Ascending aorta (tissue), 2 donors: ENCODE measurements at regions not wholly inside any gene's neighbourhood (a gene's known extent, or its start where the extent isn't known, plus 50 kb on each side); places are given as distances from the start of the nearest gene placed in this dataset.

Experiments used
- DNase-seq, 2 donors: peaks; one replicate each; pipeline ENCODE4 v3.0.0-alpha.2; 2019; ENCODE audit warnings: low spot score in 2 of 2
- H3K27ac ChIP-seq, 2 donors: fragments of 200-600 bp; sonication (generic); one replicate each; pipeline ENCODE4 v1.5.1; 2016 to 2017; ENCODE audit warnings: mild to moderate bottlenecking in 1 of 2
- H3K27me3 ChIP-seq: fragments of 200-600 bp; sonication (generic); one replicate; pipeline ENCODE4 v1.5.1; 2017
- H3K36me3 ChIP-seq, 2 donors: fragments of 200-600 bp; sonication (generic); one replicate each; pipeline ENCODE4 v1.5.1; 2016
- H3K4me1 ChIP-seq, 2 donors: fragments of 200-600 bp; sonication (generic); one replicate each; pipeline ENCODE4 v1.5.1; 2016 to 2017; ENCODE audit warnings: mild to moderate bottlenecking in 1 of 2
- H3K4me3 ChIP-seq, 2 donors: fragments of 200-600 bp; sonication (generic); one replicate each; pipeline ENCODE4 v1.5.1; 2016 to 2017; ENCODE audit warnings: mild to moderate bottlenecking in 1 of 2
- H3K9me3 ChIP-seq, 2 donors: fragments of 200-600 bp; sonication (generic); one replicate each; pipeline ENCODE4 v1.5.1; 2016
- intact Hi-C: fragments of 100-400 bp; cut with DNase I; formaldehyde crosslinking; loops from one replicate; pipeline ENCODE4 v1.15.1; 2023
- TF ChIP-seq, protein P1 (sequence below), 3 experiments: fragments of 200-600 bp in 2 of 3; fragments of 450-650 bp in 1 of 3; sonication (generic) in 2 of 3; IDR thresholded peaks; one replicate each; pipeline ENCODE4 v1.5.1; 2016 to 2019; ENCODE audit warnings: antibody characterized with exemption in 3 of 3, mild to moderate bottlenecking in 1 of 3, moderate library complexity in 1 of 3

DNA sequence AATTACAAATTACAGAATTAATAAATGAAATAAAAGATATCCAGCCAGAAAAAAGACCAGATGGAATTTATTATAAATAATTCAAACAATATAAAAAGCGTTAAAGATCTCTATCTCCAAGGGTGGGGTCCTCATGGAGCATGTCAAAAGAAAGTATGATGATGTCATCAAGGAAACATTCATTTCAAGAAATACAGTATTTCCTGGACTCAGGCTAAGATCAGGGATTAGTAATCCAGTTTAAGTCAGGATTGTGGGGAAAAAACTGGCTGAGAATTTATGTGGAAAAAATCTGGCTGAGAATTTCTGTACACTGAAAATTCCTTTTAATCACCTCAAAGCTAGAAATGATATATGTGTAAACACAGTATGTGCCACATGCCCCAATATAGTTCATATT is 1075.3 kb downstream of the XPNPEP1 start:
- no peaks in the 10 kb centered on the region for H3K36me3 ChIP-seq
- no peak overlapping the region for H3K4me3 ChIP-seq
- intact Hi-C loops: no loop called here
- no peaks in the 10 kb centered on the region for H3K9me3 ChIP-seq
- H3K4me1 ChIP-seq: no peaks in the 10 kb centered on the region
- DNase-seq: no peak
- no peaks in the 10 kb centered on the region for H3K27me3 ChIP-seq
- TF ChIP-seq, protein P1, sequence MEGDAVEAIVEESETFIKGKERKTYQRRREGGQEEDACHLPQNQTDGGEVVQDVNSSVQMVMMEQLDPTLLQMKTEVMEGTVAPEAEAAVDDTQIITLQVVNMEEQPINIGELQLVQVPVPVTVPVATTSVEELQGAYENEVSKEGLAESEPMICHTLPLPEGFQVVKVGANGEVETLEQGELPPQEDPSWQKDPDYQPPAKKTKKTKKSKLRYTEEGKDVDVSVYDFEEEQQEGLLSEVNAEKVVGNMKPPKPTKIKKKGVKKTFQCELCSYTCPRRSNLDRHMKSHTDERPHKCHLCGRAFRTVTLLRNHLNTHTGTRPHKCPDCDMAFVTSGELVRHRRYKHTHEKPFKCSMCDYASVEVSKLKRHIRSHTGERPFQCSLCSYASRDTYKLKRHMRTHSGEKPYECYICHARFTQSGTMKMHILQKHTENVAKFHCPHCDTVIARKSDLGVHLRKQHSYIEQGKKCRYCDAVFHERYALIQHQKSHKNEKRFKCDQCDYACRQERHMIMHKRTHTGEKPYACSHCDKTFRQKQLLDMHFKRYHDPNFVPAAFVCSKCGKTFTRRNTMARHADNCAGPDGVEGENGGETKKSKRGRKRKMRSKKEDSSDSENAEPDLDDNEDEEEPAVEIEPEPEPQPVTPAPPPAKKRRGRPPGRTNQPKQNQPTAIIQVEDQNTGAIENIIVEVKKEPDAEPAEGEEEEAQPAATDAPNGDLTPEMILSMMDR (IDR thresholded peaks at IDR 0.05): no peak
- H3K27ac ChIP-seq: no peak overlapping the region

DNA sequence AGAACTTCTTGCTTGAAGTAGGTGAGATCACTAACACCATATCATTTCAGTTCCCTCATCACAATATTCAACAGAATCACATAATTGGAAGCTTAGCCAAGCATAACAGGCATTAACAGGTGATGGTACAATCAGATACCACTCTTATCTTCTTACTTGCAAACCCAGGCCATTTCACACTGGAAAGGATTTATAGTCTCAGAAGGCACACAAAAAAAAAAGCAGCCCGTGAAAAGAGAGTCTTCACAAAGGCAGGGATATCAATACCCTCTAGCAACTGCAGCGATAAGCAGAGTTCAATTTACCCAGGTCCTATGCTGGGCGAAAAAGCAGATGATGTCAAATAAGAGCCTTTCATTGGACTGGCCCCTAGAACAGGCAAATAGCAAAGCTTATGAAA is 1082.4 kb downstream of the XPNPEP1 start:
- Histone ChIP-seq H3K4me1 (no peaks in the 10 kb centered on the region), H3K4me3 (no peak overlapping the region), H3K9me3 (no peaks in the 10 kb centered on the region), H3K27me3 (no peaks in the 10 kb centered on the region), H3K36me3 (no peaks in the 10 kb centered on the region), H3K27ac (no peak overlapping the region)
- DNase-seq: no peak
- TF ChIP-seq, protein P1 (IDR thresholded peaks at IDR 0.05): no peak
- intact Hi-C loops: no loop called here

DNA sequence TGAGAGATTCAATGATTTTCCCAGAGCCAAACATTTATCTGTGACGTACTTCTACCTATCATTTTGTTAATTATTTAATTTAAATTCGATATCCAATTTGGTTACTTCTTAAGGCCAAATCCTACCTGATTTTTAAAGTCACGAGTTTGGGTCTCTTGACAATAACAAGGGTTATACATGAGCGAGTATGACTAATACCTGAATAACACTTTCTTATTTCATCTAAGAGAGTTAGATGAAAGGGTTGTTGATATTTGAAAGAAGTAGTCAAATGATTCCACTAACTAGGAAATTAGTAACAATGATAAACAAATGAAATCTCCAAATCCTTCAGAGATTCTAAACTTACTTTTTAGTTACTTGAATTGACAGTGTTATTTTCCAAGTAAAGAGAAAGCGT is 1086.9 kb downstream of the XPNPEP1 start:
- H3K27ac ChIP-seq: no peak overlapping the region
- no peaks in the 10 kb centered on the region for H3K9me3 ChIP-seq
- H3K4me3 ChIP-seq: no peak overlapping the region
- no peaks in the 10 kb centered on the region for H3K36me3 ChIP-seq
- H3K4me1 ChIP-seq: no peaks in the 10 kb centered on the region
- intact Hi-C loops: no loop called here
- no peak for DNase-seq
- no peaks in the 10 kb centered on the region for H3K27me3 ChIP-seq
- TF ChIP-seq, protein P1 (IDR thresholded peaks at IDR 0.05): no peak

DNA sequence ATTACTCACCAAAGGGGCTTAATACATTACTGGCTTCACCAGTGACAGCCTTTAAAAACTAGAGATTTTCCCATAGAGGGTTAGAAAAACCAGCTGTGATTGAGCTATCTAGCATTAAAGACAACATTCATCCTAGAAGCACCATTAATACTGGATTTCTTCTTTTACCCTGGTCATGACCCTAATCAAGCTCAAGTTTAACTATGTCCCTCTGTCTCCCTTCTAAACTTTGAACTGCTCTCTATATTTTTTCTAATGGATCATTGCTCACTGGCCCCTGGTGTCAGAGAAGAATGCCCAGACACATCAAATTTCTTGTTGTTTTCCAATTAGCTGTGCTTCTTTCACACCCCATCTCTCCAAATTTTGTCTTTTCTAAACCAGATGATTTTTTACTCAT is 1101.3 kb downstream of the XPNPEP1 start:
- Histone ChIP-seq H3K27ac (no peak overlapping the region), H3K27me3 (no peaks in the 10 kb centered on the region), H3K36me3 (no peaks in the 10 kb centered on the region), H3K4me1 (no peaks in the 10 kb centered on the region), H3K4me3 (no peak overlapping the region), H3K9me3 (no peaks in the 10 kb centered on the region)
- TF ChIP-seq, protein P1 (IDR thresholded peaks at IDR 0.05): no peak
- intact Hi-C loops: no loop called here
- no peak for DNase-seq

DNA sequence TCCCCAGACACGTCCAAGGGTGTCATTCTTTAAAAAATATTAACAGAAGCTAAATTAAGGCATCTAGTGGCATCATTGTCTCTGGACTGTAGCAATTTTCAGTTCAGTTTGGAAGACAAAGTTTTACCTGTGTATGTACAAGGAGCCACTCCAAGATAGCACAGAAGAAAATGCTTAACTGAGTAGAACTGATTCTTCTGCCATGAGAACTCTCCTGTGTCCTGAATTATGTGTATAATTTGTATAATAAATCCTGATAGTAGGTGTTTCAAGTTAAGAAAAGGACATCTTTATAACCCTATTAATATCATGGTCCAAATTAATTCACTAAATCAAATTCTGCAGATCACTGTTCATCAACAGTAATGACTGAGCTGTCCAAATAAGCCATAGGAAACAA is 1104.0 kb downstream of the XPNPEP1 start:
- H3K36me3 ChIP-seq: no peaks in the 10 kb centered on the region
- no peak for DNase-seq
- no peaks in the 10 kb centered on the region for H3K9me3 ChIP-seq

DNA sequence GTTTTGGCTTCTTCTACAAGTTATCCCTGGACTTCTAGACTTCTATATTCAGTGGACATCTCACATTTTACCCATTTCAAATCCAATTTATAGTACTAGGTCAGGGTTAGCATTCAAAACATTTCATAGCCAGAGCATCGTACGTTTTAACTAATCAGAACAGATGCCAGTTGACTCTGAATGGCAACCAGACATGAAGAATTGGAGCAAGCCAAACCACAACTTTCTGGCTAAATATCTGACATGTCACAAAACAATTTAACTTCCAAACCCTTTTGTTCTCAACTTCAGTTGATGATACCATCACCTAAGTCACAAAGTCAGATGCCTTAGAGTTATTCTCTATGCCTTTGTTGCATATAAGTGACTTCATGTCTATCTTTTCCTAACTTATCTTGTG is 1105.7 kb downstream of the XPNPEP1 start:
- Histone ChIP-seq H3K27ac (no peak overlapping the region), H3K9me3 (no peaks in the 10 kb centered on the region), H3K27me3 (no peaks in the 10 kb centered on the region), H3K36me3 (no peaks in the 10 kb centered on the region), H3K4me3 (no peak overlapping the region), H3K4me1 (no peaks in the 10 kb centered on the region)
- TF ChIP-seq, protein P1 (IDR thresholded peaks at IDR 0.05): no peak
- intact Hi-C loops: no loop called here
- DNase-seq: no peak

More for the DNA sequence above, 1104.0 kb downstream of the XPNPEP1 start:
- Histone ChIP-seq H3K4me1 (no peaks in the 10 kb centered on the region), H3K27ac (no peak overlapping the region), H3K4me3 (no peak overlapping the region), H3K27me3 (no peaks in the 10 kb centered on the region)
- TF ChIP-seq, protein P1 (IDR thresholded peaks at IDR 0.05): no peak
- intact Hi-C loops: no loop called here
